ENCODE measurements at regions not wholly inside any gene's neighbourhood (a gene's known extent, or its start where the extent isn't known, plus 50 kb on each side); places are given as distances from the start of the nearest gene placed in this dataset.
"Not testable (repeated sequence)": the region's sequence is repeated elsewhere in the genome, so short reads cannot be mapped to it uniquely, and the experiment has no call there.

GRCh38 chr9:1919229-1919628 is 95.9 kb upstream of the SMARCA2 start:
- DNase-seq (ENCODE audit: low spot score): no peak

DNA sequence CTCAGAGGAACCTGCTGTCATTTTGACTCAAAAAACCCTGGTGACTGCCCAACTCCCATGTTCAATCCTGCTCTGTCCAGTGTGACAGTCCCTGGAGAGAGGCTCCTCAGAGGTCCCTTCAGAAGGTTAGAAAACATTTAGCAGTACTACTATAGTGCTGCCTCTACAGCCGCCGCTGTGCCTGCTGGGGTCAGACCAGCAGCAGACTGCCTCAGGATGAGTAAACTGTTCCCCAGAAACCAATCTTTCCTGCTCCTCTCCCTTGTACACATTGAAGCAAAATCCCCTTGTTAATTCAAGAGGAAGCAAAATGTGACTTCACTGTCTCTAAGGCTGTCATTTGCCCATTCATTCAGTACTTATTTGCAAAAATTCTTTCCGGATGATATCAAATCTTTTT is 94.8 kb upstream of the SMARCA2 start:
- no peak for DNase-seq (ENCODE audit: low spot score)

- DNase-seq (ENCODE audit: low spot score): no peak
These were observed 93.1 kb upstream of the SMARCA2 start for GRCh38 chr9:1922026-1922425.

DNA sequence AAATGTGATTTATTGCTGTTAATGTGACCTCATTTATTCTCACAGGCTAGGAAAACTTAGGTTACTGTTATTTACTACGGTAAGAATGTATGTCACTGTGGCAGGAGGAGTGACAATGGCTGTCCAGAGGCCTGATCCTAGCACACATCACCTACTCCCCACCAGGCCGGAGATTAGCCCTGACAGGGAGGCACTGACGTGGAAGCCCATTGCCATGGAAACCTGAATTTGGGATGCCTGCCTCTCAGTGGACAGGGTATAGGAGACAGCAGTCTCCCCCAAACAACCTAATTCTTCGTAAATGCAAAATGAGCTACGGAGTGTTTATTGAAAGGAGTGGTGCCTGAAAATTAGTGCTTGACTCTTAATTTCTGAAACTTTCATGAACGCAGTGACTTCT is 87.6 kb upstream of the SMARCA2 start:
- no peak for DNase-seq (ENCODE audit: low spot score)

- DNase-seq (ENCODE audit: low spot score): no peak
These were observed 86.0 kb upstream of the SMARCA2 start for GRCh38 chr9:1929134-1929533.

GRCh38 chr9:1929722-1930244 is 85.4 kb upstream of the SMARCA2 start:
- no peak for DNase-seq (ENCODE audit: low spot score)

GRCh38 chr9:1930245-1930736 is 84.9 kb upstream of the SMARCA2 start:
- not testable (repeated sequence) for DNase-seq (ENCODE audit: low spot score)

GRCh38 chr9:1938135-1938534 is 77.0 kb upstream of the SMARCA2 start:
- DNase-seq (ENCODE audit: low spot score): no peak

DNA sequence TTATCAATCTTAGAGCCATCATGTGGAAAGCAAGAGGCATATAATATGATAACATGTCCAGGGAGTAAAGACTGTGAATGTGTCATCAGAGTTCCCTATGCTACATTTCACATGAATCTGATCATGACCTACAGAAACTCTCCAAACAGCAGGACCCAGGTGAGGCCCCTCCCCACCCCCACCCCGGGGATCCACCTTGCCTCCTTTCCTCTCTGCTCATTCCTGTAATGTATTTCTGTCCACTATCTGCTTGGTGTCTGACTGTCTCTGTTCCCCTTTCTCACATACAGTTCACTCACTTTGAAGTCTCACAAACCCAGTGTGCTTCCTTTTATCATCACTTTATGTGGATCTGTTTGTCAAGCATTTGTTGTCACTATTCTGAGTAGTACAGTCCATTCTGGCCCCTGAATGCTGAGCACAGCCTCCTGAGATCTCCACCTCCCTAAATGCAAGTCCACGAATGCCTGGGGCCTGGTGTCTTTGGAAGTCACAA is 76.4 kb upstream of the SMARCA2 start:
- DNase-seq (ENCODE audit: low spot score): no peak

- no peak for DNase-seq (ENCODE audit: low spot score)
These were observed 75.7 kb upstream of the SMARCA2 start for GRCh38 chr9:1939466-1939865.

GRCh38 chr9:1939926-1940368 is 75.2 kb upstream of the SMARCA2 start:
- DNase-seq (ENCODE audit: low spot score): no peak

- no peak for DNase-seq (ENCODE audit: low spot score)
These were observed 73.2 kb upstream of the SMARCA2 start for GRCh38 chr9:1941989-1942388.

DNA sequence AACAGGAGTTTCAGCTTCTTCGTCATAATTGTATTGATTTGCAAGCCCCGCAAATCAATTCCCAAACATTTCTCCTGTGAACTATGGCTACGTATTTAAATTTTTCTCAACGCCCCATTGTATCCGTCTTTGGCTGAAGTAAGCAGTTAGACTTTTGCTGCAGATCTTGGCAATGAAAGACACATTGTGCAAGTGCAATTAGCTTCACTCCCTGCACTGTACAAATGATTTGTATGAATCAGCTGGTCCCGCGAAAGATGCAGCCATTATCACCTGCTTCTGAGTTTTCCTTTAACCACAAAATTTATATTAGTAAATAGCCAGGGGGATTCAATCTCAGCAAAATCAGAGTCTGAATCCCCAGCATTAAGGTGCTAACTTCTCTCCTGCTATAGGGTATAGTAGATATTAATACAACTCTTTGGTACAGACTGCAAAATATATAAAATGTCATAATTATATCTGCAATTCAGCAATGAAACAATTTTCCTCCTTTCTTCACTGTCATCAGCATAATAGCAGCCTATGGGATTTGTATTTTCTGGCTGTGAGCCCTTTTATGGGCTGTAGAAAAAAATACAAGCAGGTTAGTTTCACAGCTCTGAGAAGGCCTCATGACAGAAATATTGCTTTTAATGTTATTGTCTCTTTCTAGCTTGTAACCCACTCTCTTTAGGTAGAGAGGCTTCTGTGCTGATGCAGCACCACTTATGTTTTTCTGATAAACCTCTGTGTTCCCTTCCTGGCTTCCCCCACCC is 68.4 kb upstream of the SMARCA2 start:
- no peak for DNase-seq (ENCODE audit: low spot score)

DNA sequence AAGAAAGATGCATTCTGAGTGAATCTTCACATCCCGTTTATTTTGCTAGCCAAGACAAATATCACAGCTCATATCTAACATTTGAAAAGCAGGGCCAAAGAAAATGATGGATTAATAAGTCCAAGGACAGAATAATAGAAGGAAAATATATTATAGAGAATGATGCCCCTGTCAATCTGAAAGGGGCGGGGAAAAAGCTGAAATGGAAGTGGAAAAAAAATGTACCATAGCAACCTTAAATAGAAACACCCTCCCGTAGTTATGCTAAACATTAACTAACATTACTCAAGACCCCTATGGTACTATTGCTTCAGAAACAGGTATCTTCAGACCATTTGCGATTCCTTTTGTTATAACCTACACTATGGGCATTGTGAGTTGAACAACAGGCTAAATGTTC is 67.7 kb upstream of the SMARCA2 start:
- DNase-seq (ENCODE audit: low spot score): no peak

DNA sequence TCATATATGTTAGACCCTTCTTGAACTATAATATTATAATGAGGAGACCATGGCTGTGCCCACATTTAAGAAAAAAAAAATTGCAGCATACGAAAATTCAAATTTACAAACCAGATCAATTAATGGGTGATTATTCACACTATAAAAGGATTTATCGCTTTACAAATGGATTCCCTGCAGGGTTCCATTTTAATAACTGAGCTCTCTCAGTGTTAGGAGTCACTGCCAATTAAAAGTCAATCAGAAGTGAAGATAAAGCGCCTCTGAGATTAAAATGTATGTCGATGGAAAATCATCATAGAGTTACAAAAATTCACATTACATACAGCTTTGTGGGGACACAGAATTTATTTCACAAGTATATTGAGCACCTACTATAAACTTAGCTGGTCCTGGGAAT is 66.6 kb upstream of the SMARCA2 start:
- no peak for DNase-seq (ENCODE audit: low spot score)

DNA sequence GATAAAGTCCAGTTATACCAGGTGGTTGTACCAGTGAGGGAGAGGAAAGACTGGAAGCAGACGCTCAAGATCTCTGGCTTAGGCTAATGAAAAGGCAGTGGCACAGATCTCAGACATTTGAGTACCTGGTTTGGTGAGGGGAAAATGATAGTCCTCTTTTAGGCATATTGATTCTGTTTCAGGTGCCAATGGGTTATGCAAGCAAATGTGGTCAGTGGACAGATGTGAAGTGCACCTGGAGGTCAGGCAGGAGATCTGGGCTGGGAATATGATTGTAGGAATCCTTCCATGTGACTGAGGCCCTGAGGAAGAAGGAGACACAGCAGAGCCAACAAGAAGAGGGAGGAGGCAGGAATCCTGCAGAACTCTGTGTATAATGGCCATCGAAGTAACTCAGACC is 63.7 kb upstream of the SMARCA2 start:
- no peak for DNase-seq (ENCODE audit: low spot score)

DNA sequence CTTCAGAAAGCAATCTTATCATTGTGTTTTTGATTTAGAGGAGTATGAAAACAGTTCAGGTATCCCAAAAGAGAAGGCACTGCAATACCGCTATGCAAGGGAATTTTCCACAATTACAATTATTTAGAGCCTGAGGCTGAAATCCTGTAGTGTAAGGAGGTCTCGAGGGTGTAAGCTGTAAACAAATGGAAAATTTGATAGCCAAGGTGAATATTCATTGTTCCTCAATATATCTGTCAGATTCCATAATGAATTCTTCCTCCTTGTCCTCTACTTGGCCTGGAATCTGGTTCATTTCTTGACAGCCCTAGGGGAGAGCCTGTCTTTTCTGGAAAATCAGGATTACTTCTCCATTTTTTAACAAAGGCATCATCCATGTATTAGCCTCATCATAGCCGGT is 63.1 kb upstream of the SMARCA2 start:
- no peak for DNase-seq (ENCODE audit: low spot score)

DNA sequence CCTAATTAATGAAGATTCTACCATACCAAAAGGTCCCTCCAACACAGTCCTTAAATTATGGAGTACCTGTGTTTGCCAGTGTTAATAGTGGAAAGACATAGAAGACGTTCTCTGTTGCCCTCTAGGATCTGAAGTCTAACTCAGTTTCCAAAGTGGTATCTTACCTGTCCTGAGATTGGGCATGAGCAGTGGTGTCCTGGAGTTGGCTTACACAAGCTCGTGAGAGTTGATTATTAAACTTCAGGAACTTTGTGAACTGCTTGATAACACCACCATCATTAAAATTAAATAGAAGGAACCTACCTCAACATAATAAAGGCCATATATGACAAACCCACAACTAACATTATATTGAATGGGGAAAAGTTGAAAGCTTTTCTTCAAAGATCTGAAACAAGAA is 60.9 kb upstream of the SMARCA2 start:
- no peak for DNase-seq (ENCODE audit: low spot score)

GRCh38 chr9:1956958-1957357 is 58.2 kb upstream of the SMARCA2 start:
- no peak for DNase-seq (ENCODE audit: low spot score)

GRCh38 chr9:1957856-1958255 is 57.3 kb upstream of the SMARCA2 start:
- DNase-seq (ENCODE audit: low spot score): no peak

GRCh38 chr9:1959371-1959770 is 55.8 kb upstream of the SMARCA2 start:
- DNase-seq (ENCODE audit: low spot score): no peak

GRCh38 chr9:1960342-1961042 is 54.7 kb upstream of the SMARCA2 start:
- DNase-seq (ENCODE audit: low spot score): no peak

GRCh38 chr9:1962122-1962521 is 53.0 kb upstream of the SMARCA2 start:
- DNase-seq (ENCODE audit: low spot score): no peak
